RWPE2 (cell line): ENCODE measurements at regions not wholly inside any gene's neighbourhood (a gene's known extent, or its start where the extent isn't known, plus 50 kb on each side); places are given as distances from the start of the nearest gene placed in this dataset.

Source experiments
- ATAC-seq: fragments of 200-7000 bp; cut with Tn5 transposase; 3 replicates; pipeline ENCODE4 v1.9.1; 2021; ENCODE audit warnings: low read depth
- DNase-seq: peaks from one replicate; pipeline ENCODE4 v3.0.0-alpha.2; 2020; ENCODE audit warnings: low spot score
- H3K27ac ChIP-seq: fragments of 450-650 bp; 2 replicates; pipeline ENCODE4 v1.5.1; 2017; ENCODE audit warnings: mild to moderate bottlenecking; ENCODE audit not compliant: poor library complexity, severe bottlenecking
- H3K27me3 ChIP-seq: fragments of 250-450 bp; sonication (Bioruptor Pico); 2 replicates; pipeline ENCODE4 v1.5.1; 2021; ENCODE audit warnings: mild to moderate bottlenecking, moderate library complexity; ENCODE audit not compliant: insufficient read depth, poor library complexity, severe bottlenecking
- H3K36me3 ChIP-seq: fragments of 250-450 bp; sonication (Bioruptor Pico); 2 replicates; pipeline ENCODE4 v1.5.1; 2020; ENCODE audit warnings: low read depth, mild to moderate bottlenecking, moderate library complexity
- H3K4me1 ChIP-seq: fragments of 250-450 bp; sonication (Bioruptor Pico); 2 replicates; pipeline ENCODE4 v1.5.1; 2021; ENCODE audit warnings: mild to moderate bottlenecking, moderate library complexity; ENCODE audit not compliant: insufficient read depth, poor library complexity, severe bottlenecking
- H3K4me3 ChIP-seq: fragments of 250-450 bp; sonication (Bioruptor Pico); 2 replicates; pipeline ENCODE4 v1.5.1; 2021; ENCODE audit warnings: mild to moderate bottlenecking, moderate library complexity; ENCODE audit not compliant: severe bottlenecking
- H3K9me3 ChIP-seq: fragments of 250-450 bp; sonication (Bioruptor Pico); 2 replicates; pipeline ENCODE4 v1.5.1; 2021; ENCODE audit warnings: mild to moderate bottlenecking, moderate library complexity; ENCODE audit not compliant: severe bottlenecking
- TF ChIP-seq, protein P1 (sequence below): fragments of 450-650 bp; IDR thresholded peaks from one replicate; pipeline ENCODE4 v1.5.1; 2017; ENCODE audit warnings: mild to moderate bottlenecking, moderate library complexity; ENCODE audit not compliant: poor library complexity, severe bottlenecking

DNA sequence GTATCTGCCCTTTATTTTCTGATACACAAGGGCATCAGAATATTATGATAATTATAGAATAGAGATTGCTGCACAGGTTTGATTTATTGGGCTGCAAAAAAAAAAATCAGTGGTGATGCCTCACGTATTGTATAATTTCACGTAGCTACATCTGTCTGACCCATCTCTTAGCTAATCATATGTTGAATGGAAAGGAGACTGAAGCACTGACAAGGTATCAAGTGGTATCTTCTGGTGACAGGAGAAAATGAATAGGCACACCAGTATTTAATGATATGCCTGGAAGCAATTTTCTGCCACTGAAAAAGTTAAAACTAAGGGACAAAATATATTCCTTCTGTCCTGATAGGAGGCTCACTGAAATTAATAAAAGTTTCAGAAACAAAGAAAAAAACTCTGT lies 837.2 kb upstream of the FBXO33 start:
- ATAC-seq, result no peak
- Histone ChIP-seq H3K27ac (no peak overlapping the region), H3K9me3 (no peaks in the 10 kb centered on the region), H3K27me3 (peaks cover 8% of the 10 kb centered on the region), H3K4me1 (no peaks in the 10 kb centered on the region), H3K4me3 (no peak overlapping the region), H3K36me3 (no peaks in the 10 kb centered on the region)
- TF ChIP-seq, protein P1, sequence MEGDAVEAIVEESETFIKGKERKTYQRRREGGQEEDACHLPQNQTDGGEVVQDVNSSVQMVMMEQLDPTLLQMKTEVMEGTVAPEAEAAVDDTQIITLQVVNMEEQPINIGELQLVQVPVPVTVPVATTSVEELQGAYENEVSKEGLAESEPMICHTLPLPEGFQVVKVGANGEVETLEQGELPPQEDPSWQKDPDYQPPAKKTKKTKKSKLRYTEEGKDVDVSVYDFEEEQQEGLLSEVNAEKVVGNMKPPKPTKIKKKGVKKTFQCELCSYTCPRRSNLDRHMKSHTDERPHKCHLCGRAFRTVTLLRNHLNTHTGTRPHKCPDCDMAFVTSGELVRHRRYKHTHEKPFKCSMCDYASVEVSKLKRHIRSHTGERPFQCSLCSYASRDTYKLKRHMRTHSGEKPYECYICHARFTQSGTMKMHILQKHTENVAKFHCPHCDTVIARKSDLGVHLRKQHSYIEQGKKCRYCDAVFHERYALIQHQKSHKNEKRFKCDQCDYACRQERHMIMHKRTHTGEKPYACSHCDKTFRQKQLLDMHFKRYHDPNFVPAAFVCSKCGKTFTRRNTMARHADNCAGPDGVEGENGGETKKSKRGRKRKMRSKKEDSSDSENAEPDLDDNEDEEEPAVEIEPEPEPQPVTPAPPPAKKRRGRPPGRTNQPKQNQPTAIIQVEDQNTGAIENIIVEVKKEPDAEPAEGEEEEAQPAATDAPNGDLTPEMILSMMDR, result no peak
- no peak for DNase-seq

DNA sequence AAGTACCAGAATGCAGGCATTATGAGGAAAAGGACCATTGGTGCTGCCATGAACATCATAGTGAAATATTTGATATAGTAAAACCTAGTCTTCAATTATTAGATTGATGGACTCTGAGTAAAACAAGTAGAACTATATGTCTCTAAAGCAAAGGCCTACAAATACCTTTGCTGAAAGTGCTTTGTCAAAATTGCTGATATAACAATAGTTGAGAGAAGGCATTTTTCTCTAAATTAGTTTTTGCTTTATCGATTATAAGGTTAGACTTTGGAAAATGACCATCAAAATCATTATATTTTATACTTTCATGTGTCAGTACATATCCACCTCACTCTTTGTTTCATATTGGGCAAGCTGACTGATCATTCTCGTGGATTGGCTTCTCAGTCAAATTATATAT lies 836.0 kb upstream of the FBXO33 start:
- Histone ChIP-seq H3K4me3 (no peak overlapping the region), H3K27me3 (peaks cover 8% of the 10 kb centered on the region), H3K36me3 (no peaks in the 10 kb centered on the region), H3K9me3 (no peaks in the 10 kb centered on the region), H3K27ac (no peak overlapping the region), H3K4me1 (no peaks in the 10 kb centered on the region)
- TF ChIP-seq, protein P1, result no peak
- no peak for DNase-seq
- no peak for ATAC-seq

DNA sequence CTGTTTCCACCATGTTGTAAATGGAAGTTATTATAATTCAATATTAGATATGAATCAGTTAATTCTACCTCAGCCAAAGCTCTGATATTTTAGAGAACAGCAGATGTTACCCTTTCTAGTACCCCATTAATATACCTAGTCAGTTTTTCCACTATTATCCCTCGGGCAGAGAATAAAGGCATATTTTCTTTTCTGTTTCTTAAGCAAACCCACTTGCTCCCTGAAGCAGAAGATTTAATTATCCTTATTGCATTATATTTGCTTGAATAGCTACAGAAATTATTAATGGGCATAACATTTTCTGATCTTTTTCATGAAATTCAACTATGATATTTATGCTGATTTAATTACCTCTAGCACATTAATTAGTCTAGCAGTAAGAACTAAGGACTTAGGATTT lies 832.9 kb upstream of the FBXO33 start:
- Histone ChIP-seq H3K4me3 (no peak overlapping the region), H3K9me3 (no peaks in the 10 kb centered on the region), H3K27ac (no peak overlapping the region), H3K27me3 (peaks cover 7% of the 10 kb centered on the region), H3K36me3 (no peaks in the 10 kb centered on the region), H3K4me1 (no peaks in the 10 kb centered on the region)
- ATAC-seq (no peak), DNase-seq (no peak)
- TF ChIP-seq, protein P1, result no peak

DNA sequence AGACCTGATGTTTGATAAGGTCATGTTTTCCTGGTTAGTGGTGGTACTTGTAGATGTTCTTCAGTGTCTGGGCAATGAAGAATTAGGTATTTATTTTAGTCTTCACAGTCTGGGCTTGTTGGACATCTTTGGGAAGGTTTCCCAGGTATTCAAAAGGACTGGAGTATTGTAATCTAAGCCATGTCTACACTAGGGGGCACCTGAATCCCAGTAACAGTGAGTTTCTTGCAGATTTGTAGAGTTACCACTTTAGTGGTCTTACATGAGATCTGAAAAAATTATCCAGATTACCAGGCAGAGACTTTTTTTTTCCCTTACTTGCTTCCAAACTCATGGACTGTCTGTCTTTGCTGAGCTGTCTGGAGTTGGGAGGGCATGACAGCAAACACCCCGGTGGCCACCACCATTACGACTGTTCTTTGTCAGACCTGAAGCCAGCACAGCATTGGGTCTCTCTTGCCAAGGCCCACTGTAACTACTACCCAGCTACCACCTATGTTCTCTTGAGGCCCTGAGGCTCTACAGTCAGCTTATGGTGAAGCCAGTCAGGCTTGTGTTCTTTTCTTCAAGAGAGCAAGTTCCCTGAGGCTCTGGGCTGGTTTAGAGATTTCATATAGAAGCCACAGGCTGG lies 820.7 kb upstream of the FBXO33 start:
- Histone ChIP-seq H3K4me1 (no peaks in the 10 kb centered on the region), H3K4me3 (no peak overlapping the region), H3K27me3 (no peaks in the 10 kb centered on the region), H3K36me3 (no peaks in the 10 kb centered on the region), H3K27ac (no peak overlapping the region), H3K9me3 (no peaks in the 10 kb centered on the region)
- TF ChIP-seq, protein P1, result peak; percentile 33
- ATAC-seq (no peak), DNase-seq (no peak)

DNA sequence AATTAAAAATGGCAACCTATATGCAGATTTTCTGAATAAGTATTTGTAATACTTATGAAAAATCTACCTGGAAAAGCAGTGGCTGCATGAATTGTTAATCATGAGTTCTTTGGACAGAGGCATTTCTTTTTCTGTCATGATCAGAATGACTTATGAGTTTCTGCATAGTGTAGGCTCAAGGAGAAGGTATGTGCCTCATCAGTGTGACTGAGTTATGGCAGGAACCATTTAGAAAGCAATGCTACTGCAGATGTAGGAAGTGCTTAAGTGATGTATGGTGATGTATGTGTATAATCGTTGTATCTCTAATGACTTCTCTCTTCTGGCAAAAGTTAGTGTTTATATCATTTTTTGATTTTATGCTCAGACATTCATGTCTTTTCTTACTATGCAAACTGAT lies 816.4 kb upstream of the FBXO33 start:
- Histone ChIP-seq H3K9me3 (no peaks in the 10 kb centered on the region), H3K27ac (no peak overlapping the region), H3K4me1 (no peaks in the 10 kb centered on the region), H3K4me3 (no peak overlapping the region), H3K36me3 (no peaks in the 10 kb centered on the region), H3K27me3 (no peaks in the 10 kb centered on the region)
- no peak for DNase-seq
- TF ChIP-seq, protein P1, result no peak
- ATAC-seq, result no peak
